ENCODE measurements at regions not wholly inside any gene's neighbourhood (a gene's known extent, or its start where the extent isn't known, plus 50 kb on each side); places are given as distances from the start of the nearest gene placed in this dataset.

DNA sequence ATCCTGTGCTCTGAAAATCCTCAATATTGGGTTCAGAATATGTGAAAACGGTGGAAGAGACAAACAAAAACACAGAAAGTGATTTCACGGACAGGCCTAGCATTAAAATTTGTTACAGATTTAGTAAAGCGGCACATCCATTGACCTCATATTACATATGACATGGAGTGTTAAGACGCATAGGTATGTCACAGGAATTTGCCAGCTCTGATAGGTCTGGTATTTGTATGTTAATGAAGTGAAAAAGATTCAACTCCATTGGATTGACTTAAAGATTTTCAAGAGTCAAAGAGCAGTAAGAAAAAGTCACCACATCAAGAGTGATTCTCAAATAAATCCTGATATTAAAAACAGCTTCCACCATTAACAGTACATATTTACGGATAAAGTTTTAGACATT is 396.5 kb upstream of the SEMA6A start:
- TF ChIP-seq, protein P1, sequence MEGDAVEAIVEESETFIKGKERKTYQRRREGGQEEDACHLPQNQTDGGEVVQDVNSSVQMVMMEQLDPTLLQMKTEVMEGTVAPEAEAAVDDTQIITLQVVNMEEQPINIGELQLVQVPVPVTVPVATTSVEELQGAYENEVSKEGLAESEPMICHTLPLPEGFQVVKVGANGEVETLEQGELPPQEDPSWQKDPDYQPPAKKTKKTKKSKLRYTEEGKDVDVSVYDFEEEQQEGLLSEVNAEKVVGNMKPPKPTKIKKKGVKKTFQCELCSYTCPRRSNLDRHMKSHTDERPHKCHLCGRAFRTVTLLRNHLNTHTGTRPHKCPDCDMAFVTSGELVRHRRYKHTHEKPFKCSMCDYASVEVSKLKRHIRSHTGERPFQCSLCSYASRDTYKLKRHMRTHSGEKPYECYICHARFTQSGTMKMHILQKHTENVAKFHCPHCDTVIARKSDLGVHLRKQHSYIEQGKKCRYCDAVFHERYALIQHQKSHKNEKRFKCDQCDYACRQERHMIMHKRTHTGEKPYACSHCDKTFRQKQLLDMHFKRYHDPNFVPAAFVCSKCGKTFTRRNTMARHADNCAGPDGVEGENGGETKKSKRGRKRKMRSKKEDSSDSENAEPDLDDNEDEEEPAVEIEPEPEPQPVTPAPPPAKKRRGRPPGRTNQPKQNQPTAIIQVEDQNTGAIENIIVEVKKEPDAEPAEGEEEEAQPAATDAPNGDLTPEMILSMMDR (IDR thresholded peaks at IDR 0.05; ENCODE audit: low read depth, low read length): no peak
- H3K4me3 ChIP-seq (ENCODE audit: low read depth, low read length): no peak overlapping the region

DNA sequence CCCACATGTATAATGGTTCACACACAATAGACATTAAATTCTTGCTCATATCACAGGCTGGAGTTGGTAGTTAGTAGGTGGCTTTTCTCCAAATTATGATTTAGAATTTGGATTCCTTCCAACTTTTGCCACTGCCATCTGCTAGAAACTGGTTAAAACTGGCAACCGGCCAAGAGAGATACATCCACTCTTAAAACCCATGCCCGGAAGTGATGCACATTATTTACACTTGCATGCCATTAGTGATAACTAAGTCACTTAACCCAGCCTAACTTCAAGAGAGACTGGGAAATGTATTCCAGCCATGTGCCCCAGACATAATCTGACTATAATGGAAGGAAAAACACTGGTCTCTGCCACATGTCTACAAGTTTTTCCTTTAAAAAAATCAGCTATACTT is 395.7 kb upstream of the SEMA6A start:
- TF ChIP-seq, protein P1 (IDR thresholded peaks at IDR 0.05; ENCODE audit: low read depth, low read length): no peak
- no peak overlapping the region for H3K4me3 ChIP-seq (ENCODE audit: low read depth, low read length)

DNA sequence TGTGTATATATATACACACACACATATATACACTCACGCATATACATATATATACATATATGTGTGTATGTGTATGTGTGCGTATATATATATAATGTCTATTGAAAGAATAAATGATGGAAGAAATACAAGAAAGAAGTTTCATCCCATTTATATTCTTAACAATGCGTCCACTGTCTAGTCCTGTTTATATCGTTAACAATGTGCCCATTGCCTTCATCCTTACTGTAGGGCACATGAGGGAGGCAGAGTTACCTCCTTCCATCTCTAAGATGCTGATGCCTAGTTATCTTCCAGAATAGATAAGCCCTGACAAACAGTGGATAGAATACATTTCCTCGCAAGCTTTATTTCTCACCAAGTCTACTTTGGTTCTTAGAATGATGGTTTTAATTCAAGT is 389.8 kb upstream of the SEMA6A start:
- no peak overlapping the region for H3K4me3 ChIP-seq (ENCODE audit: low read depth, low read length)

DNA sequence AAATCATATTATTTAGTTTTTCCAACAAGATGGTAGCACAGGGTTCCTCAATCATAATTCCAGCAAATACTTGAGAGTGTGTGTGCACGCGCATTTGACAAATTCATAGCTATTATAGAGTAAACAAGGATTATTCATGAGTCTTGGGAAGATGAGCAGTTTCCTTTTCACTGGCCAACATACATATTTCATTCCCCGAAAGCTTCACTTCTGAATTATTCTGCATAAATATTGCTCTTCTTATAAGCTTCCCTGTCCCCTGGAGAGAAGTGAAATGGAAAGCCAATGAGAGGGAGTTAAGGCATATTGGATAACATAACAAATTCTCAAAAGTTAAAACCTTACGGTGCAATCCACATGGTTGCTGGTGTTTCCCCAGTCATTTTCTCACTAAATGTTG is 386.4 kb upstream of the SEMA6A start:
- TF ChIP-seq, protein P1 (IDR thresholded peaks at IDR 0.05; ENCODE audit: low read depth, low read length): no peak
- H3K4me3 ChIP-seq (ENCODE audit: low read depth, low read length): no peak overlapping the region

More for the DNA sequence above, 389.8 kb upstream of the SEMA6A start:
- TF ChIP-seq, protein P1 (IDR thresholded peaks at IDR 0.05; ENCODE audit: low read depth, low read length): no peak

DNA sequence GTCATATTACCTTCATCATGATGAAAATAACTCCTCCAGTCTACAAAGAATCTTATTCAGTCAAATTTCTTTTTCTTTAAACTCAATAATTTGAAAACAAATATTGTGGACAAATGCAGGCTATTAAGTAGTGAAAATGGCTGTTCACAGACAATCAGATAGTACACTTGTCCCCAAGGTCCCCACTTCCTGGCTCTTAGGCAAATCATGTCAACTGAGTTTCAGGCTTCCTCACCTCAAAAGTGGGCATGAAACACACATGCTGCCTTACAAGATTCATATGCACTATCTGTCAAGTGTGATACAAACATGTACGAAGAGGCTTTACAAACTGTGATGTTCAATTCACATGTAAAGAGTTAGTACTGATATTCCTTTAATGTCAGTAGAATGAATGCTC is 385.2 kb upstream of the SEMA6A start:
- TF ChIP-seq, protein P1 (IDR thresholded peaks at IDR 0.05; ENCODE audit: low read depth, low read length): no peak
- no peak overlapping the region for H3K4me3 ChIP-seq (ENCODE audit: low read depth, low read length)

DNA sequence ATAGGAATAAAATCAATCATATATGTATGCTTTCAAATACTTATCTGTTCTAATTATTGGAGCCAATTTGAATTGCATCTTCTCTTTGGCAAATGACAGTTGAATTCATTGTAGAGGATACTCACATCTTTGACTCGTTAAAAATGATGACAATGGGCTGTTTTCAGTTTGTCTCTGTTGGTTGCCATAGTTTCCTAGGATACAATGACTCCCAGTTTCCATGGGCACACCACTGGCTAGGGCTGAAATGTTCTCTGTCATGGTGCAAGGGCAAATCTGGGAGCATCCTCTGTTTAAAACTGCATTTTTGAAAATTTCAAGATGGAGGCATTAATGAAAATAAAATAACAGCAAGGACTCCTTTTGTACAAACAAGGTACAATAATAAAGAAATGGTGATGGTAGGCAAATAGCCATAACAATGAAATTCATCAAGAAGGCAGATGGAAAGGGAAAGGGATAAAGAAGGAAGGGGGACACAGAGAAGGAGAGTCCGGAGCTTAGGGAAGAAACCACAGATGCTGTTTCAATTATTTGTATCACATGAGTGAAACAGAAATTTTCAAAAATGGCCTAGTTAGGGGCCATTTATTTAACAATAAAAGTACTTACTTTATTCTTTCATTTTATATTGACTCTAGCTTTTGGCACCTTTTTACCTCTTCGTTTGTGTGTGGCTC is 378.8 kb upstream of the SEMA6A start:
- TF ChIP-seq, protein P1 (IDR thresholded peaks at IDR 0.05; ENCODE audit: low read depth, low read length): no peak
- no peak overlapping the region for H3K4me3 ChIP-seq (ENCODE audit: low read depth, low read length)

DNA sequence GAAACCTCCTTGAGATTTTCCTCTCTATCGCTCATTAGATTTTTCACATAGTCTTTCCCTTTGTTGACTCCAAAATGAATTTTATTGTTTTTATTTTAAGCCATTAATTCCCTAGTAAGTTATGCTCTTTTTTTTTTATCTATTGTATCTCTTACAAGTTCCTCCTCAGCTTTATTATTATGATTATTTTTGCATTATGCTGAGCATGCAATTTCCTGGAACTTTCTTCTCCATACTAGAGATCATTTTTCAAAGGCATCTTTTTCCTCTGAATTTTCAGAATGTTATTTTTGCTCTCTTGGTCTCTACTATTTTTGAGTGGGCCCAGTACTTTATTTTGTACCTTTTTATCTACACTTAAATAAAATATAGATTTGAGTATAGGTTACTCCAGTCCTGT is 376.6 kb upstream of the SEMA6A start:
- TF ChIP-seq, protein P1 (IDR thresholded peaks at IDR 0.05; ENCODE audit: low read depth, low read length): no peak

More for the DNA sequence above, 376.6 kb upstream of the SEMA6A start:
- H3K4me3 ChIP-seq (ENCODE audit: low read depth, low read length): no peak overlapping the region

Measured in WI38 (cell line).